OCI-LY1 (cell line): ENCODE measurements at regions not wholly inside any gene's neighbourhood (a gene's known extent, or its start where the extent isn't known, plus 50 kb on each side); places are given as distances from the start of the nearest gene placed in this dataset.

ENCODE experiments used
- H2AFZ ChIP-seq: fragments of 200-600 bp; sonication (generic), shearing (Covaris generic); 2 replicates; pipeline ENCODE4 v1.6.0; 2014; ENCODE audit warnings: antibody characterized with exemption, mild to moderate bottlenecking, low read length
- H3F3A ChIP-seq: fragments of 200-600 bp; sonication (generic), shearing (Covaris generic); 2 replicates; pipeline ENCODE4 v1.6.0; 2014; ENCODE audit warnings: mild to moderate bottlenecking, antibody characterized with exemption, low read length, moderate library complexity; ENCODE audit not compliant: insufficient read depth
- H3K27ac ChIP-seq: fragments of 200-600 bp; sonication (generic); 2 replicates; pipeline ENCODE4 v1.5.1; 2014; ENCODE audit warnings: low read length, mixed run types, mild to moderate bottlenecking, low read depth; ENCODE audit not compliant: poor library complexity, severe bottlenecking
- H3K27me3 ChIP-seq: fragments of 200-600 bp; sonication (generic); 2 replicates; pipeline ENCODE4 v1.6.0; 2014; ENCODE audit warnings: antibody characterized with exemption, mild to moderate bottlenecking, low read length, moderate library complexity; ENCODE audit not compliant: insufficient read depth
- H3K36me3 ChIP-seq: fragments of 200-600 bp; sonication (generic); 2 replicates; pipeline ENCODE4 v1.6.1; 2014; ENCODE audit warnings: mild to moderate bottlenecking, antibody characterized with exemption, low read length, moderate library complexity, mixed read lengths; ENCODE audit not compliant: insufficient read depth
- H3K4me1 ChIP-seq: fragments of 200-600 bp; sonication (generic); 2 replicates; pipeline ENCODE4 v1.5.1; 2014; ENCODE audit warnings: mild to moderate bottlenecking, low read length, moderate library complexity; ENCODE audit not compliant: insufficient read depth, severe bottlenecking
- H3K4me2 ChIP-seq: fragments of 200-600 bp; sonication (generic), shearing (Covaris generic); 2 replicates; pipeline ENCODE4 v1.6.1; 2014; ENCODE audit warnings: low read length
- H3K4me3 ChIP-seq: fragments of 200-600 bp; sonication (generic); 2 replicates; pipeline ENCODE4 v1.5.1; 2014; ENCODE audit warnings: low read length, low read depth, mild to moderate bottlenecking, mixed read lengths; ENCODE audit not compliant: poor library complexity, severe bottlenecking
- H3K79me2 ChIP-seq: fragments of 200-600 bp; shearing (Covaris generic); 2 replicates; pipeline ENCODE4 v1.6.1; 2016; ENCODE audit warnings: mixed run types, low read length, mixed read lengths; ENCODE audit not compliant: insufficient read depth
- H3K9ac ChIP-seq: fragments of 200-600 bp; sonication (generic), shearing (Covaris generic); 2 replicates; pipeline ENCODE4 v1.6.1; 2014; ENCODE audit warnings: mild to moderate bottlenecking, low read length, mixed read lengths
- H3K9me2 ChIP-seq: fragments of 200-600 bp; sonication (generic), shearing (Covaris generic); 2 replicates; pipeline ENCODE4 v1.6.1; 2014; ENCODE audit warnings: low read depth, mild to moderate bottlenecking, low read length, mixed read lengths
- H3K9me3 ChIP-seq: fragments of 200-600 bp; shearing (Covaris generic); 2 replicates; pipeline ENCODE4 v1.6.1; 2014; ENCODE audit warnings: low read length, mixed read lengths
- H4K20me1 ChIP-seq: fragments of 200-600 bp; sonication (generic), shearing (Covaris generic); 2 replicates; pipeline ENCODE4 v1.6.0; 2016; ENCODE audit warnings: mild to moderate bottlenecking, low read length; ENCODE audit not compliant: insufficient read depth
- EZH2 ChIP-seq: fragments of 200-600 bp; sonication (generic), shearing (Covaris generic); IDR thresholded peaks from 2 replicates; pipeline ENCODE4 v1.8.0; 2017; ENCODE audit warnings: borderline replicate concordance, mixed run types, mild to moderate bottlenecking, antibody characterized with exemption, low read length, moderate library complexity, mixed read lengths
- TF ChIP-seq, protein P1 (sequence below): fragments of 200-600 bp; sonication (generic), shearing (Covaris generic); IDR thresholded peaks from 2 replicates; pipeline ENCODE4 v1.5.1; 2017; ENCODE audit warnings: mild to moderate bottlenecking, antibody characterized with exemption, low read length, moderate library complexity, mixed read lengths

DNA sequence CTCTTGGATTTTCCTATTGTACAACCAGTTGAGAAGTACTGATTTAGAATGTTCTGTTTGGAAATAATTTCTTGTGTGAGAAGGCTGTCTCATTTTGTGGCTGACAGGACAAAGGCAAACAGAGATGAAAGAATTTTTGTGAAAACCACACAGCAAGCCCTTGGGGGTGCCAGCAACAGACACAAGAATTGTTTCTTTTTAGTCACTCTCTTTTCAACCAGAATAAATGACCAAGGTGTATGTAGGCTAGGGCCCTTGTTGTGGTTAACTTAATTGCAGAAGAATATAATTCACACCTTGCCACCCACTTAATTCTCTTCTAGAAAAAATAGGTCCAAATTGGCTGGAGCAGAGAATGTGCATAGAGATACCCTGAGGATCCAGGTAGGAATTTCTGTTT is 329.4 kb upstream of the TBC1D5 start:
- H3K79me2 ChIP-seq: no peaks in the 10 kb centered on the region
- H3F3A ChIP-seq: no peaks in the 10 kb centered on the region
- no peaks in the 10 kb centered on the region for H3K36me3 ChIP-seq
- no peaks in the 10 kb centered on the region for H3K27me3 ChIP-seq
- no peak overlapping the region for H3K27ac ChIP-seq
- no peaks in the 10 kb centered on the region for H3K9me3 ChIP-seq
- H3K9ac ChIP-seq: no peak overlapping the region
- H3K4me2 ChIP-seq: no peak overlapping the region
- no peaks in the 10 kb centered on the region for H4K20me1 ChIP-seq
- TF ChIP-seq EZH2: no peak
- TF ChIP-seq, protein P1, sequence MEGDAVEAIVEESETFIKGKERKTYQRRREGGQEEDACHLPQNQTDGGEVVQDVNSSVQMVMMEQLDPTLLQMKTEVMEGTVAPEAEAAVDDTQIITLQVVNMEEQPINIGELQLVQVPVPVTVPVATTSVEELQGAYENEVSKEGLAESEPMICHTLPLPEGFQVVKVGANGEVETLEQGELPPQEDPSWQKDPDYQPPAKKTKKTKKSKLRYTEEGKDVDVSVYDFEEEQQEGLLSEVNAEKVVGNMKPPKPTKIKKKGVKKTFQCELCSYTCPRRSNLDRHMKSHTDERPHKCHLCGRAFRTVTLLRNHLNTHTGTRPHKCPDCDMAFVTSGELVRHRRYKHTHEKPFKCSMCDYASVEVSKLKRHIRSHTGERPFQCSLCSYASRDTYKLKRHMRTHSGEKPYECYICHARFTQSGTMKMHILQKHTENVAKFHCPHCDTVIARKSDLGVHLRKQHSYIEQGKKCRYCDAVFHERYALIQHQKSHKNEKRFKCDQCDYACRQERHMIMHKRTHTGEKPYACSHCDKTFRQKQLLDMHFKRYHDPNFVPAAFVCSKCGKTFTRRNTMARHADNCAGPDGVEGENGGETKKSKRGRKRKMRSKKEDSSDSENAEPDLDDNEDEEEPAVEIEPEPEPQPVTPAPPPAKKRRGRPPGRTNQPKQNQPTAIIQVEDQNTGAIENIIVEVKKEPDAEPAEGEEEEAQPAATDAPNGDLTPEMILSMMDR: no peak
- H3K4me1 ChIP-seq: no peaks in the 10 kb centered on the region
- no peak overlapping the region for H2AFZ ChIP-seq
- no peaks in the 10 kb centered on the region for H3K9me2 ChIP-seq
- no peak overlapping the region for H3K4me3 ChIP-seq

- no peaks in the 10 kb centered on the region for H3K4me1 ChIP-seq
- no peaks in the 10 kb centered on the region for H3K79me2 ChIP-seq
- H2AFZ ChIP-seq: no peak overlapping the region
- no peak overlapping the region for H3K27ac ChIP-seq
- H3K36me3 ChIP-seq: no peaks in the 10 kb centered on the region
- H3K4me3 ChIP-seq: no peak overlapping the region
- no peaks in the 10 kb centered on the region for H3K27me3 ChIP-seq
- H3F3A ChIP-seq: no peaks in the 10 kb centered on the region
- no peaks in the 10 kb centered on the region for H4K20me1 ChIP-seq
- no peak for TF ChIP-seq EZH2
- TF ChIP-seq, protein P1: no peak
- H3K4me2 ChIP-seq: no peak overlapping the region
- H3K9me3 ChIP-seq: no peaks in the 10 kb centered on the region
- H3K9ac ChIP-seq: no peak overlapping the region
- no peaks in the 10 kb centered on the region for H3K9me2 ChIP-seq
Measured at GRCh38 chr3:18070944-18071343, 328.5 kb upstream of the TBC1D5 start.

GRCh38 chr3:18070231-18070630 is 327.8 kb upstream of the TBC1D5 start:
- Histone ChIP-seq H3K9me2 (no peaks in the 10 kb centered on the region), H3K9ac (no peak overlapping the region), H4K20me1 (no peaks in the 10 kb centered on the region), H3K36me3 (no peaks in the 10 kb centered on the region), H3K79me2 (no peaks in the 10 kb centered on the region), H3K4me1 (no peaks in the 10 kb centered on the region), H2AFZ (no peak overlapping the region), H3K9me3 (no peaks in the 10 kb centered on the region), H3K27me3 (no peaks in the 10 kb centered on the region), H3F3A (no peaks in the 10 kb centered on the region), H3K4me2 (no peak overlapping the region), H3K4me3 (no peak overlapping the region), H3K27ac (no peak overlapping the region)
- TF ChIP-seq, protein P1: no peak
- no peak for TF ChIP-seq EZH2
